ENCODE measurements at regions not wholly inside any gene's neighbourhood (a gene's known extent, or its start where the extent isn't known, plus 50 kb on each side); places are given as distances from the start of the nearest gene placed in this dataset.

- no peak for TF ChIP-seq EZH2phosphoT487 (IDR thresholded peaks at IDR 0.05; ENCODE audit: low read depth)
- no peak for TF ChIP-seq CTCF (IDR thresholded peaks at IDR 0.05; ENCODE audit: low read depth, low read length)
Measured at GRCh38 chr15:38665586-38666305, 101.1 kb upstream of the RASGRP1 start.

Data from OCI-LY3 (cell line).